Lower lobe of right lung (tissue), 2 donors: ENCODE measurements at regions not wholly inside any gene's neighbourhood (a gene's known extent, or its start where the extent isn't known, plus 50 kb on each side); places are given as distances from the start of the nearest gene placed in this dataset.

ENCODE experiments used
- ATAC-seq, 2 donors: fragments of 200-7000 bp; cut with Tn5 transposase; one replicate each; pipeline ENCODE4 v1.9.1; 2020 to 2022; ENCODE audit warnings: mild to moderate bottlenecking in 2 of 2, moderate library complexity in 2 of 2
- DNase-seq: peaks from one replicate; pipeline ENCODE4 v3.0.0-alpha.2; 2020
- H3K27ac ChIP-seq: fragments of 200-600 bp; one replicate; pipeline ENCODE4 v1.8.0; 2022
- H3K27me3 ChIP-seq: fragments of 200-600 bp; one replicate; pipeline ENCODE4 v1.8.0; 2022; ENCODE audit warnings: low read depth
- H3K36me3 ChIP-seq: fragments of 200-600 bp; one replicate; pipeline ENCODE4 v1.8.0; 2022; ENCODE audit warnings: mild to moderate bottlenecking
- H3K4me1 ChIP-seq: fragments of 200-600 bp; one replicate; pipeline ENCODE4 v1.8.0; 2022
- H3K4me3 ChIP-seq: fragments of 200-600 bp; one replicate; pipeline ENCODE4 v1.8.0; 2022; ENCODE audit warnings: mild to moderate bottlenecking
- H3K9me3 ChIP-seq: fragments of 200-600 bp; one replicate; pipeline ENCODE4 v1.8.0; 2022
- intact Hi-C: fragments of 100-400 bp; cut with DNase I; formaldehyde crosslinking; loops from one replicate; pipeline ENCODE4 v1.11.0; 2022
- TF ChIP-seq, protein P1 (sequence below): fragments of 200-600 bp; IDR thresholded peaks from one replicate; pipeline ENCODE4 v1.8.0; 2022; ENCODE audit warnings: antibody characterized with exemption, mild to moderate bottlenecking
- donor health status: DM: no; HTN: yes; CAD: no; lungs with severe emphysema.

DNA sequence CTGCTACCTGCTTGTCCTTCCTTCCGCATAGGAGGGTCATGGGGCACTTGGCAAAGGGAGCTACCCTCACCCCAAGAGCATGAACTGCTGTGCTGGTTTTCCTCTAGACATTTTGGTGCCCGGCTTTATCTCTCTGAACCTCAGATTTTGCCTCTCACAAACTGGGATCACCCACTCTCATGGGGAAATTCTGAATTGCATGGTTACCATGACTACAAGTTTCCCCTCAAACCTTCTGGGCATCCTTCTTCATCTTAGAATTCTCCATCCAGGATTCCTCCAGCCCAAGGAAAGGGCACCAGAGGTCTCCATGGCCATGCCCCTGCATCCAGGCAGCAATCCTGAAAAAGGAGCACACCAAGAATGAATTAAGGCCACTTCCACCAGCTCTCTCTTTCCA is 180.1 kb upstream of the NECTIN1 start:
- no peak for DNase-seq
- Histone ChIP-seq H3K4me3 (no peak overlapping the region), H3K9me3 (no peaks in the 10 kb centered on the region), H3K27ac (no peak overlapping the region), H3K36me3 (no peaks in the 10 kb centered on the region), H3K4me1 (peaks cover 4% of the 10 kb centered on the region), H3K27me3 (no peaks in the 10 kb centered on the region)
- ATAC-seq = no peak
- intact Hi-C loops = no loop called here
- TF ChIP-seq, protein P1, sequence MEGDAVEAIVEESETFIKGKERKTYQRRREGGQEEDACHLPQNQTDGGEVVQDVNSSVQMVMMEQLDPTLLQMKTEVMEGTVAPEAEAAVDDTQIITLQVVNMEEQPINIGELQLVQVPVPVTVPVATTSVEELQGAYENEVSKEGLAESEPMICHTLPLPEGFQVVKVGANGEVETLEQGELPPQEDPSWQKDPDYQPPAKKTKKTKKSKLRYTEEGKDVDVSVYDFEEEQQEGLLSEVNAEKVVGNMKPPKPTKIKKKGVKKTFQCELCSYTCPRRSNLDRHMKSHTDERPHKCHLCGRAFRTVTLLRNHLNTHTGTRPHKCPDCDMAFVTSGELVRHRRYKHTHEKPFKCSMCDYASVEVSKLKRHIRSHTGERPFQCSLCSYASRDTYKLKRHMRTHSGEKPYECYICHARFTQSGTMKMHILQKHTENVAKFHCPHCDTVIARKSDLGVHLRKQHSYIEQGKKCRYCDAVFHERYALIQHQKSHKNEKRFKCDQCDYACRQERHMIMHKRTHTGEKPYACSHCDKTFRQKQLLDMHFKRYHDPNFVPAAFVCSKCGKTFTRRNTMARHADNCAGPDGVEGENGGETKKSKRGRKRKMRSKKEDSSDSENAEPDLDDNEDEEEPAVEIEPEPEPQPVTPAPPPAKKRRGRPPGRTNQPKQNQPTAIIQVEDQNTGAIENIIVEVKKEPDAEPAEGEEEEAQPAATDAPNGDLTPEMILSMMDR = no peak

DNA sequence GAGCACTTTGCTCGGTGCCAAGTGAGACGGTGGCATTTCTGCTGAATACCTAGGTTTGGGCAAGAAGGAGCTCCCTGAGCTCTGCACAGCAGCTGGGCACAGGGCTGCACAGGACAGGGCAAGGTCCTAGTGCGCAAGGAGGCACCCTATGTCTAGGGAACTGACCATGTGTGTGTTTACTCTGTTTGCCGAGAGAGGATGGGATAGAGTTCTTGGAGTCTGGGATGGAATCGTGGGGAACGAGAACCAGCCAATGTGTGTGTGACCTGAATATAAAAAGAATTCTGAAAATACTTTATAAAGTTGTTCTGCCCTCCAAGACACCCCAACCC is 179.5 kb upstream of the NECTIN1 start:
- ATAC-seq = no peak
- TF ChIP-seq, protein P1 = no peak
- DNase-seq = no peak
- intact Hi-C loops = no loop called here
- Histone ChIP-seq H3K36me3 (no peaks in the 10 kb centered on the region), H3K4me3 (no peak overlapping the region), H3K27ac (no peak overlapping the region), H3K27me3 (no peaks in the 10 kb centered on the region), H3K9me3 (no peaks in the 10 kb centered on the region), H3K4me1 (peaks cover 4% of the 10 kb centered on the region)

DNA sequence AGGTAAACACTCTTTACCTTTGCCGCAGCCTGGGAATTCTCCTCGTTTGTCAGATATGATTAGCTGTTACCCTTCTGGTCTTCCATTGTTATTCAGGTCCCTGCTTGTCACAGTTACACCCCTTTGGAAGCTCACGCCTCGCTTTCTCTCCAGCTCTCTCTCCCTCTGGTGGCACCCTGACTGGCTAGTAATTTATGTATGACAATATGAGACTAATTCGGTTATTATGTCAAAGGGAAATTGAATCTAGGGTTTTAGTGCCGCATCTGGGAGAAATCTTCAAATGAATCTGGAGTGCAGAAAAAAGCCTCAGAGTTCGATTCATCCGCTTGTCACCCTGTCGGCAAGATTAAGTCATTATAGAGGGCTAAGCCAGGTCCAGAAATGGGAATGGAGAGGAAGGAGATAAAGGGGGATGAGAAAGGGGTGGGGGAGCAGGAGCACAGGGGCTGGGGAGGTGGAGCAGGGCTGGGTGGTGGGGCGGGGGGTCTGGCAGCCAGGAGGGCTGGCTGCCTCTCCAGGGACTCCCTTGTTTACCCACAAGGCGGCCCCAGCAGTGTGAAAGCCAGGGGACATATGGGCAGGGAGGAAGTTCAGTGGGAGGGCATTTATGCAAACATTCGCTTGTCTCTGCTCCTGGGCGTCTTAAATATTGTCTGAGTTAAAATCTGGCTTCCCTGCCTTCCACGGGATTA is 179.0 kb upstream of the NECTIN1 start:
- no peaks in the 10 kb centered on the region for H3K36me3 ChIP-seq
- no peaks in the 10 kb centered on the region for H3K9me3 ChIP-seq
- TF ChIP-seq, protein P1 = no peak
- H3K4me1 ChIP-seq = peaks cover 4% of the 10 kb centered on the region
- no peaks in the 10 kb centered on the region for H3K27me3 ChIP-seq
- H3K27ac ChIP-seq = no peak overlapping the region
- no peak overlapping the region for H3K4me3 ChIP-seq
- DNase-seq (no peak), ATAC-seq (no peak)
- intact Hi-C loops = no loop called here

DNA sequence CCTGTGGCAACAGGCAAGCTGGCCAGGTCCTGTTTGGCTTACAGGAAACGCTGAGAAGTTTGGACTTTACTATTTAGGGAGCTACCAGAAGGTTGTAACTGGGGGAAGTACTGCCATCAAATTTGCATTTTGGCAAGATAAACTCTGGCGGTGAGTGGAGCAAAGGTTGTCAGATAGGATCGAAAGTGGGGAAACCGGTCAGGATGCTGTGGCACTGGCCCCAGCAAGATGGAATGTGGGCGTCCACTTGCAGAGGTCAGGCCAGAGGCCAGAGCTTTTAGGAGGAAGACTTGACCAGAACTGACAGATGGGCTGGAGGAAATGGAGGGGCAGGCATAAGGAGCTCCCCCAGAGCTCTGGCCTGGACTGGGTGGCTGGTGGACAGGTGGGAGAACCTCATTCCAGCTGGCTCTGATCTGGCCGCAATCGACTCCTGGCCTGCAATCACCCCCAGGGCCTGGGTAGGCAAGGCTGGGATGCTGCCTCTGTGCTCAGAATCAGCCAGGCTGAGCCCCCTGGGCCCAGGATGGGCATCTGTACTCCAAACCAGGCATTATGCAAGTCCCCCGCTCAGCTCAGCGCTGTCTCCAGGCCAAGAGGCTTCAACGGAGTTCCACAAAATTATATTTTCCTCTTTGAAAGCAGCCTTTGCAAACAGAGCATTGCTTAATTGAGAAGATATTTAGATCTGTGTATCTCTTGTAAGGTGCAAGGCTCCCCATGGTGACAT is 178.3 kb upstream of the NECTIN1 start:
- Histone ChIP-seq H3K36me3 (no peaks in the 10 kb centered on the region), H3K27me3 (no peaks in the 10 kb centered on the region), H3K4me1 (peaks cover 4% of the 10 kb centered on the region), H3K4me3 (no peak overlapping the region), H3K27ac (no peak overlapping the region), H3K9me3 (no peaks in the 10 kb centered on the region)
- ATAC-seq (peak; percentile 82 to 85), DNase-seq (peak; percentile 56)
- intact Hi-C loops = no loop called here
- TF ChIP-seq, protein P1 = no peak

DNA sequence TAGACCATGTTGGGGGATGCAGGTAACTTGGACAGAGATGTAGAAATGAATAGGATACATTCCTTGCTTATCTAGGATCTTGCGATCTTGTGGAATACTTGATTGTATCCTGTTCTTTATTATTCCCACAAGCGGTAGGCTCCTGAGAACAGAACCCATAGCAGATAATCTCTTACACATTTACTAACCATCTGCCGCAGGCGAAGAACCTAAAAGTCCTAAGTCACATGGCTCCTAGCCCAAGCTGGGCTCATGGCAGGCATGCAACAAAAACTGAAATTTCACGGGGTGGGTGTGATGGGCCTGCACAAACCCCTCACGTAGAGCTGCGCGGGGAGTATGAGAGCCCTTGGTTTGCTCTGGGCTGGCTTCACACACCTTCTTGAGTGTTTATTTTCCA is 177.4 kb upstream of the NECTIN1 start:
- no peak for ATAC-seq

More for the DNA sequence above, 177.4 kb upstream of the NECTIN1 start:
- Histone ChIP-seq H3K27me3 (no peaks in the 10 kb centered on the region), H3K9me3 (no peaks in the 10 kb centered on the region), H3K4me3 (no peak overlapping the region), H3K4me1 (peaks cover 4% of the 10 kb centered on the region), H3K27ac (no peak overlapping the region), H3K36me3 (no peaks in the 10 kb centered on the region)
- TF ChIP-seq, protein P1 = no peak
- DNase-seq = no peak
- intact Hi-C loops = no loop called here
